ENCODE measurements at regions not wholly inside any gene's neighbourhood (a gene's known extent, or its start where the extent isn't known, plus 50 kb on each side); places are given as distances from the start of the nearest gene placed in this dataset.

DNA sequence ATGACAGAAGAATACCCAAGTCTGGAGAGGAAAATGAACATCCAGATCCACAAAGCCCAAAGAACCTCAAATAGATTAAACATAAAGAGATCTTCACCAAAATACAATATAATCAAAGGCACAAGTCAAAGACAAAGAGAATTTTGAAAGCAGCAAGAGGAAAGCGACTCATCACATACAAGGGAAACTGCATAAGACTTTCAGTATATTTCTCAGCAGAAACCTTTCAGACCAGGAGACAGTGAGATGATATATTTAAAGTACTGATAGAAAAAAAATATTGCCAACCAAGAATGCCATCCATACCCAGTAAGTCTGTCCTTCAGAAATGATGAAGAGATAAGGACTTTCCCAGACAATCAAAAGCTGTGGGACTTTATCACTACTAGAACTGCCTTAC is 81.5 kb upstream of the GALNT17 start:
- no peak overlapping the region for H3K27ac Mint-ChIP-seq
- ChIA-PET CTCF (no interaction called here), POLR2A (no interaction called here)
- DNase-seq: no peak
- no peaks in the 10 kb centered on the region for H3K4me1 Mint-ChIP-seq
- peaks cover 19% of the 10 kb centered on the region for H3K9me3 Mint-ChIP-seq
- H3K36me3 Mint-ChIP-seq (ENCODE audit: low read depth): no peaks in the 10 kb centered on the region
- H3K27me3 Mint-ChIP-seq: no peaks in the 10 kb centered on the region
- H3K4me3 Mint-ChIP-seq: no peak overlapping the region

DNA sequence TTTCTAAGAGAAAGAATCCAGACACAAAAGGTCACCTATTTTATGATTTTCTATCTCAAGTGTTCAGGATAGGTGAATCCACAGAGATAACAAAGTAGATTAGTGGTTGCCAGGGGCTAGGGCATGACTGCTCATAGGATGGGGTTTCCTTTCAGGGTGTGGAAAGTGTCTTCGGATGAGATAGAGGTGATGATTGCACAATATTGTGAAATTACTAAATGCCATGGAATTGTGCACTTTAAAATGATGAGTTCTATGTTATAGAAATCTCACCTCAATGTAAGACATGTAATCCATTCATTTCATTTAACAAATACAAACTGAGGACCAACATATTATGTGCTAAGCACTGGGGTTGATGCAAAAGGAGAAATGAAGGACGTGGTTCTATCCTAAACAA is 76.4 kb upstream of the GALNT17 start:
- DNase-seq: no peak
- H3K4me1 Mint-ChIP-seq: no peaks in the 10 kb centered on the region
- ChIA-PET CTCF (no interaction called here), POLR2A (no interaction called here)
- no peaks in the 10 kb centered on the region for H3K27me3 Mint-ChIP-seq
- peaks cover 13% of the 10 kb centered on the region for H3K9me3 Mint-ChIP-seq
- H3K4me3 Mint-ChIP-seq: no peak overlapping the region
- H3K36me3 Mint-ChIP-seq (ENCODE audit: low read depth): no peaks in the 10 kb centered on the region
- H3K27ac Mint-ChIP-seq: no peak overlapping the region

DNA sequence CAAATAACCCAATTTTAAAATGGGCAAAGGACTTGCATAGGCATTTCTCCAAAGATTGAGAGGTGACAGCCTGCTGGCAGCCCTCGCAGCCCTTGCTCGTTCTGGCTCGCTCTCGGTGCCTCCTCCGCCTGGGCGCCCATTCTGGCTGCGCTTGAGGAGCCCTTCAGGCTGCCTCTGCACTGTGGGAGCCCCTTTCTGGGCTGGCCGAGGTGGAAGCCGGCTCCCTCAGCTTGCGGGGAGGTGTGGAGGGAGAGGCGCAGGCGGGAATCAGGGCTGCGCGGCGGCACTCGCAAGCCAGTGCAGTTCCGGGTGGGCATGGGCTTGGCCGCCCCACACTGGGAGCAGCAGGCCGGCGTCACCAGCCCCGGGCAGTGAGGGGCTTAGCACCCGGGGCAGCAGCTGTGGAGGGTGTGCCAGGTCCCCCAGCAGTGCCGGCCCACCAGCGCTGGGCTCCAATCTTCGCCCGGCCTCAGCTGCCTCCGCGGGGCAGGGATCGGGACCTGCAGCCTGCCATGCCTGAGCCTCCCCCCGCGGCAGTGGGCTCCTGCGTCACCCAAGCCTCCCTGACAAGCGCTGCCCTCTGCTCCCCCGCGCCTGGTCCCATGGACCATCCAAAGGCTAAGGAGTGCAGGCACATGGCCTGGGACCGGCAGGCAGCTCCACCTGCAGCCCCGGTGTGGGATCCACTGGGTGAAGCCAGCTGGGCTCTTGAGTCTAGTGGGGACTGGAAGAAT is 54.0 kb upstream of the GALNT17 start:
- H3K4me1 Mint-ChIP-seq: no peaks in the 10 kb centered on the region
- CTCF ChIA-PET: no interaction called here
- no peak for DNase-seq
- no peak overlapping the region for H3K4me3 Mint-ChIP-seq
- H3K36me3 Mint-ChIP-seq (ENCODE audit: low read depth): no peaks in the 10 kb centered on the region
- H3K27me3 Mint-ChIP-seq: no peaks in the 10 kb centered on the region
- no peak overlapping the region for H3K27ac Mint-ChIP-seq
- POLR2A ChIA-PET: no interaction called here
- H3K9me3 Mint-ChIP-seq: peaks cover 36% of the 10 kb centered on the region
